T-cell (primary cell): ENCODE measurements at regions not wholly inside any gene's neighbourhood (a gene's known extent, or its start where the extent isn't known, plus 50 kb on each side); places are given as distances from the start of the nearest gene placed in this dataset.

ENCODE experiments used
- ATAC-seq, 4 experiments: fragments of 200-7000 bp in 3 of 4; fragments of 150-1000 bp in 1 of 4; cut with Tn5 transposase; replicated peaks in 1 of 4; 1 replicate in 3 of 4; 2 replicates in 1 of 4; pipeline ENCODE4 v1.10.0; 2021; ENCODE audit warnings: moderate library complexity in 3 of 4, mild to moderate bottlenecking in 2 of 4, moderate number of reproducible peaks in 1 of 4
- CTCF ChIA-PET, 2 donors: fragments of 300-600 bp; sonication (Branson Sonifier 250); formaldehyde crosslinking; loops; one replicate each; lab custom pipeline; 2022; ENCODE audit warnings: antibody characterized with exemption in 2 of 2; lab: Charles Lee
- POLR2A ChIA-PET, 2 donors: fragments of 300-600 bp; sonication (Branson Sonifier 250); formaldehyde crosslinking; loops; one replicate each; lab custom pipeline; 2022; ENCODE audit warnings: antibody characterized with exemption in 2 of 2; lab: Charles Lee
- DNase-seq, 35 experiments: peaks; one replicate each; pipeline versions ENCODE4 v3.0.0 to v3.0.0-alpha.2; 2013 to 2023
- H3K27ac ChIP-seq: one replicate; pipeline ENCODE4 v1.5.1; 2013; ENCODE audit warnings: low read length
- H3K27me3 ChIP-seq, 2 experiments: replicated peaks in 1 of 2; 1 replicate in 1 of 2; 2 replicates in 1 of 2; pipeline versions ENCODE4 v1.6.1 to v1.7.0; 2013; ENCODE audit warnings: low read length in 1 of 2, mixed read lengths in 1 of 2; ENCODE audit not compliant: control insufficient read depth in 2 of 2, insufficient read depth in 2 of 2; ENCODE audit errors: extremely low read depth in 1 of 2
- H3K36me3 ChIP-seq, 2 donors: 1 replicate in 1 of 2; 2 replicates in 1 of 2; pipeline versions ENCODE4 v1.6.1 to v1.7.0; 2013; ENCODE audit warnings: low read length in 1 of 2; ENCODE audit not compliant: control insufficient read depth in 2 of 2, insufficient read depth in 1 of 2; ENCODE audit errors: extremely low read depth in 1 of 2
- H3K4me1 ChIP-seq, 2 experiments: 1 replicate in 1 of 2; 2 replicates in 1 of 2; pipeline versions ENCODE4 v1.6.1 to v1.7.0; 2013; ENCODE audit warnings: low read length in 2 of 2, mixed read lengths in 1 of 2; ENCODE audit not compliant: insufficient read depth in 2 of 2, control insufficient read depth in 1 of 2; ENCODE audit errors: extremely low read depth in 1 of 2
- H3K4me3 ChIP-seq, 2 donors: 1 replicate in 1 of 2; 2 replicates in 1 of 2; pipeline versions ENCODE4 v1.5.1 to v1.7.0; 2013; ENCODE audit warnings: mild to moderate bottlenecking in 2 of 2, low read length in 1 of 2, moderate library complexity in 1 of 2; ENCODE audit not compliant: control insufficient read depth in 1 of 2; ENCODE audit errors: extremely low read depth in 1 of 2
- H3K9me3 ChIP-seq: 2 replicates; pipeline ENCODE4 v1.7.0; 2013
- H3K27ac Mint-ChIP-seq, 2 donors: one replicate each; pipeline ENCODE4 v1.8.0; 2020 to 2021; ENCODE audit warnings: mild to moderate bottlenecking in 2 of 2, mixed read lengths in 2 of 2
- H3K27me3 Mint-ChIP-seq, 2 donors: one replicate each; pipeline ENCODE4 v1.8.0; 2021 to 2022; ENCODE audit warnings: mixed read lengths in 2 of 2
- H3K36me3 Mint-ChIP-seq: one replicate; pipeline ENCODE4 v1.8.0; 2021; ENCODE audit warnings: mixed read lengths
- H3K4me1 Mint-ChIP-seq, 3 donors: one replicate each; pipeline ENCODE4 v1.8.0; 2020 to 2022; ENCODE audit warnings: mixed read lengths in 3 of 3, mild to moderate bottlenecking in 1 of 3
- H3K4me3 Mint-ChIP-seq, 3 donors: one replicate each; pipeline ENCODE4 v1.8.0; 2020 to 2022; ENCODE audit warnings: mild to moderate bottlenecking in 3 of 3, mixed read lengths in 3 of 3, moderate library complexity in 3 of 3
- H3K9me3 Mint-ChIP-seq, 3 donors: one replicate each; pipeline ENCODE4 v1.8.0; 2020 to 2022; ENCODE audit warnings: mixed read lengths in 3 of 3
- WGBS: methylation state at CpG from one replicate; pipeline ENCODE4 v1.1.5; 2013; ENCODE audit warnings: missing lambda C conversion rate; ENCODE audit not compliant: insufficient coverage; 5-methylcytosine and 5-hydroxymethylcytosine counted together

DNA sequence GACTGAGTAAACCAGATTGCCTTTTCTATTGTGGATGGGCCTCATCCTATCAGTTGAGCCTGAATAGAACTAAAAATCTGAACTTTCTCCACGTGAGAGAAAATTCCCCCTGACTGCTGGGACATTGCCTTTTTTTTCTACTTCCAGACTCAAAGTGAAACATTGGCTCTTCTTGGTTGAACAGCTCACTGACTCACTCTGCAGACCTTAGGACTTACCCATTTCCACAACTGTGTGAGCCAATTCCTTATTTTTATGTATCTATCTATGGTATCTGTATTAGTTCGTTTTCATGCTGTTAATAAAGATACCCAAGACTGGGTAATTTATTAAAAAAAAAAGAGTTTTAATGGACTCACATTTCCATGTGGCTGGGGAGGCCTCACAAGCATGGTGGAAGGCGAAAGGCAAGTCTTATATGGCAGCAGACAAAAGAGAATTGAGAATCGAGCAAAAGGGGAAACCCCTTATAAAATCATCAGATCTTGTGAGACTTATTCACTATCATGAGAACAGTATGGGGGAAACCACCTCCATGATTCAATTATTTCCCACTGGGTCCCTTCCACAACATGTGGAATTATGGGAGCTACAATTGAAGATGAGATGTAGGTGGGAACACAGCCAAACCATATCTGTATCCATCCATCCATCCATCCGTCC is 306.7 kb upstream of the SLC24A2 start:
- DNase-seq = no peak
- no peak overlapping the region for H3K27ac ChIP-seq
- no CpG with 5 or more reads among the region's 5 CpGs for WGBS
- H3K27ac Mint-ChIP-seq = no peak overlapping the region
- H3K4me3 ChIP-seq = no peak overlapping the region
- peaks cover 12 to 13% (median 13%) of the 10 kb centered on the region in 3 donors for H3K9me3 Mint-ChIP-seq
- H3K27me3 Mint-ChIP-seq = no peaks in the 10 kb centered on the region
- ChIA-PET POLR2A (no interaction called here), CTCF (no interaction called here)
- no peaks in the 10 kb centered on the region for H3K4me1 ChIP-seq
- no peaks in the 10 kb centered on the region for H3K9me3 ChIP-seq
- H3K36me3 Mint-ChIP-seq = peaks cover 7% of the 10 kb centered on the region
- no peak overlapping the region for H3K4me3 Mint-ChIP-seq
- no peaks in the 10 kb centered on the region for H3K36me3 ChIP-seq
- ATAC-seq = no peak
- H3K27me3 ChIP-seq = no peaks in the 10 kb centered on the region
- no peaks in the 10 kb centered on the region for H3K4me1 Mint-ChIP-seq

DNA sequence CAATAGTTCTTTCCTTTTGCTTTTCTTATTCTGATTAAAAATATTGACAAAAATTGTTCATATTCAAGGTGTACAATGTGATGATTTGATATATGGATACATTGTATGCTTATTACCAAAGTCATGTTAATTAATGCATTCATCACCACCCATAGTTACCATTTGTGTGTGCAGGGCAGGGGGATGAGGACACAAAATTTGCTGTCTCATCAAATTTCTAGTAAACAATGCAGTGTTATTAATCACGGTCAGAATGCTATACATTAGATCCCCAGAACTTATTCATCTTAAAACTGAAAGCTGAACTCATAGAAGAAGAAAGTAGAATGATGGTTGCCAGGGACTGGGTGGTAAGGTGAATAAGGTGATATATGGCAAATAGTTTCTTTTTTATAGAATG is 303.7 kb upstream of the SLC24A2 start:
- H3K27ac Mint-ChIP-seq = no peak overlapping the region
- DNase-seq (no peak), ATAC-seq (no peak)
- no peaks in the 10 kb centered on the region for H3K4me1 ChIP-seq
- H3K27ac ChIP-seq = no peak overlapping the region
- H3K36me3 Mint-ChIP-seq = peaks cover 7% of the 10 kb centered on the region
- peaks cover 0 to 2% (median 0%) of the 10 kb centered on the region in 3 donors for H3K4me1 Mint-ChIP-seq
- H3K4me3 Mint-ChIP-seq = no peak overlapping the region
- H3K9me3 Mint-ChIP-seq = peaks cover 12 to 17% (median 13%) of the 10 kb centered on the region in 3 donors
- H3K4me3 ChIP-seq = no peak overlapping the region
- H3K27me3 ChIP-seq = no peaks in the 10 kb centered on the region
- WGBS = no CpG with 5 or more reads among the region's 1 CpG
- no peaks in the 10 kb centered on the region for H3K36me3 ChIP-seq
- no peaks in the 10 kb centered on the region for H3K9me3 ChIP-seq
- ChIA-PET POLR2A (no interaction called here), CTCF (no interaction called here)
- peaks cover 0 to 2% of the 10 kb centered on the region in 2 donors for H3K27me3 Mint-ChIP-seq

DNA sequence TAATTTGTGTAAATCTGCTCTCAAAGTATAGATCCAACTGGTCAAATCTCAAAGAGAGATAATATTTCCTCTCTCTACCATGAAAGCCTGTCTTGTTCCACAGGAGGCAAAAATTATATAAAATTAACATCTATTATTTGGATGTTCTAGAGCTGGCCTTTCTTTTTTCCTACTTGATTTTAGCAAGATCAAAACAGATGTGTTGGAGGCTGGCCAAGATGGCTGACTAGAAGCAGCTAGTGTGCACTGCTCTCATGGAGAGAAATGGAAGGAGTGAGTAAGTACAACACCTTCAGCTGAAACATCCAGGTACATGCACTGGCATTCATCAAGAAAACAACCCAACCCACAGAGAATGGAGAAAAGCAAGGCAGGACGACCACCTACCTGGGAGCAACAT is 298.6 kb upstream of the SLC24A2 start:
- Histone ChIP-seq H3K27me3 (no peaks in the 10 kb centered on the region), H3K4me3 (no peak overlapping the region), H3K36me3 (no peaks in the 10 kb centered on the region), H3K27ac (no peak overlapping the region), H3K4me1 (no peaks in the 10 kb centered on the region), H3K9me3 (no peaks in the 10 kb centered on the region)
- H3K9me3 Mint-ChIP-seq = peaks cover 7 to 17% (median 11%) of the 10 kb centered on the region in 3 donors
- no peak overlapping the region for H3K27ac Mint-ChIP-seq
- H3K27me3 Mint-ChIP-seq = peaks cover 0 to 2% of the 10 kb centered on the region in 2 donors
- H3K4me3 Mint-ChIP-seq = no peak overlapping the region
- peaks cover 7% of the 10 kb centered on the region for H3K36me3 Mint-ChIP-seq
- DNase-seq (no peak), ATAC-seq (no peak)
- ChIA-PET CTCF (no interaction called here), POLR2A (no interaction called here)
- no CpG with 5 or more reads among the region's 1 CpG for WGBS
- peaks cover 0 to 4% (median 0%) of the 10 kb centered on the region in 3 donors for H3K4me1 Mint-ChIP-seq

DNA sequence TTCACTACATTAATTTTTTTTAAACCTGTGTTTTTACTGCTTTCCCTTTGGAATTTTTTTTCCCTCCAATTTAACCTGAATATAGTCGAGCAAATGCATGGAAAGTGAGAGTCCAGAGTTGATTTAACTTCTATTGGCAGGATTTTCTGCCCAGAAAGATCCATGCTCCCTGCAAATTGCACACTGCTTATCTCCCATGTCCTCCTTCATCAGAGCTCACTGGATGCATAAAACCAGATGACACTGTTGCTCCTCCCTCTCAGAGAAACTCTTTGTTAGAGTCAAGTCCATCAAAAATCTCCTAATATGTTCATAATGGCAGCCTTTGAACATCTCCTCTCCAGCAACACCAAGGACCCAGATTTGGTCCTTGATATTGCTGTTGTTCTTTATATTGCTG is 297.0 kb upstream of the SLC24A2 start:
- Mint-ChIP-seq H3K9me3 (peaks cover 0 to 7% (median 2%) of the 10 kb centered on the region in 3 donors), H3K36me3 (peaks cover 3% of the 10 kb centered on the region), H3K4me3 (no peak overlapping the region), H3K27ac (no peak overlapping the region), H3K4me1 (peaks cover 0 to 4% (median 0%) of the 10 kb centered on the region in 3 donors), H3K27me3 (peaks cover 0 to 2% of the 10 kb centered on the region in 2 donors)
- CTCF ChIA-PET = no interaction called here
- H3K4me3 ChIP-seq = no peak overlapping the region
- no peak overlapping the region for H3K27ac ChIP-seq
- ATAC-seq (no peak), DNase-seq (no peak)
- H3K9me3 ChIP-seq = no peaks in the 10 kb centered on the region
- no peaks in the 10 kb centered on the region for H3K27me3 ChIP-seq
- no peaks in the 10 kb centered on the region for H3K4me1 ChIP-seq
- no peaks in the 10 kb centered on the region for H3K36me3 ChIP-seq
- WGBS = no CpG with 5 or more reads among the region's 1 CpG
- POLR2A ChIA-PET = no interaction called here

DNA sequence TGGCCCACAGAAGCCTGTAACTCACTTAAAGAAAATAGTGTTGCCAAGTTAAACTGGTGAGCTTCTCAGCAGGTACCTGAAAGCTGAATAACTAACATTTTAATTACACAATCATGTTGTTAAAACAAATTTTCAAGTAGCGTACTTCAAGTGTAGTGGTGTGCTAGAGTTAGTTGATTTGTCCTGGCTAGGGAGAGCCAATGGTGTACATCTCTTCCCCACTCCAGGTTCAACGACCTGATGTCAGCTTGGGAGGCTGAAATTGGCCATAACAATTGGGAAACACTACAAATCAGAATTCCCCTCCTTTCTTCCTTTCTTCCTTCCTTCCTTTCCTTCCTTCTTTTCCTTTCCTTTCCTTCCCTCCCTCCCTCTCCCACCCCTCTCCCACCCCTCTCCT is 295.3 kb upstream of the SLC24A2 start:
- Mint-ChIP-seq H3K9me3 (no peaks in the 10 kb centered on the region), H3K27ac (no peak overlapping the region), H3K4me1 (peaks cover 0 to 4% (median 0%) of the 10 kb centered on the region in 3 donors), H3K27me3 (peaks cover 0 to 2% of the 10 kb centered on the region in 2 donors), H3K36me3 (no peaks in the 10 kb centered on the region), H3K4me3 (no peak overlapping the region)
- no peaks in the 10 kb centered on the region for H3K9me3 ChIP-seq
- ChIA-PET POLR2A (no interaction called here), CTCF (no interaction called here)
- no peak overlapping the region for H3K4me3 ChIP-seq
- H3K36me3 ChIP-seq = no peaks in the 10 kb centered on the region
- H3K27me3 ChIP-seq = no peaks in the 10 kb centered on the region
- no peaks in the 10 kb centered on the region for H3K4me1 ChIP-seq
- H3K27ac ChIP-seq = no peak overlapping the region
- DNase-seq = no peak
- no peak for ATAC-seq
- 50% methylated on average over 1 of the region's 2 CpGs for WGBS

DNA sequence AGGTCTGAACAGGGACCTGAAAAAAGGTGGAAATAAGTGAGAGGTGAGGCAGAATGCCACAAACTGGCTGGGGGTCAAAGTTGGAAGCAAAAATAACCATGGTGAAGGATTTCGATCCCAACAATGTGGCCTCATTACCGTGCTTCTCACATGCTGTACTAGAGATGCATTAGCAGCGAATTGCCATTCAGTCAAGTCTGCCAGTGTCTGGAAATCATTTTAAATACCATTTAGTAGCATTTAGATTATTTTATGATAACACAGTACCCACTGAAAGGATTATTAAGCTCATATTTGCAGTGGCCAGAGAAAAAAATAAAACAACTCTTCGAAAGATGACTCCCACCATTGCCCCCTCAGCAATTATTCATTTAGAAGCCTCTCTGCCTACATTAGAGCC is 294.6 kb upstream of the SLC24A2 start:
- Mint-ChIP-seq H3K4me1 (peaks cover 0 to 4% (median 0%) of the 10 kb centered on the region in 3 donors), H3K9me3 (no peaks in the 10 kb centered on the region), H3K27ac (no peak overlapping the region), H3K4me3 (no peak overlapping the region), H3K27me3 (peaks cover 0 to 2% of the 10 kb centered on the region in 2 donors), H3K36me3 (no peaks in the 10 kb centered on the region)
- no peaks in the 10 kb centered on the region for H3K9me3 ChIP-seq
- WGBS = 100% methylated on average over 2 of the region's 4 CpGs
- POLR2A ChIA-PET = interaction anchor here in 1 of 2 donors (0.6 kb wide), 1 partner anchor 426 kb away, joined by 3 read pairs; no protein-coding TSS in a partner anchor
- CTCF ChIA-PET = interaction anchor here in 1 of 2 donors (0.6 kb wide), 1 partner anchor 9 kb away, joined by 4 read pairs; no protein-coding TSS in a partner anchor
- DNase-seq (no peak), ATAC-seq (no peak)
- no peaks in the 10 kb centered on the region for H3K36me3 ChIP-seq
- no peaks in the 10 kb centered on the region for H3K4me1 ChIP-seq
- H3K4me3 ChIP-seq = no peak overlapping the region
- no peak overlapping the region for H3K27ac ChIP-seq
- no peaks in the 10 kb centered on the region for H3K27me3 ChIP-seq
